Ovary (tissue), 7 donors: ENCODE measurements at regions not wholly inside any gene's neighbourhood (a gene's known extent, or its start where the extent isn't known, plus 50 kb on each side); places are given as distances from the start of the nearest gene placed in this dataset.

Experiments used
- DNase-seq, 5 donors: peaks; one replicate each; pipeline ENCODE4 v3.0.0-alpha.2; 2019 to 2020
- H3K27ac ChIP-seq, 2 donors: fragments of 200-600 bp; one replicate each; pipeline versions ENCODE4 v1.5.1 to v1.8.0; 2019 to 2022
- H3K27me3 ChIP-seq: fragments of 200-600 bp; one replicate; pipeline ENCODE4 v1.8.0; 2022
- H3K36me3 ChIP-seq: fragments of 200-600 bp; sonication (generic); one replicate; pipeline ENCODE4 v1.5.1; 2019
- H3K4me1 ChIP-seq: one replicate; pipeline ENCODE4 v1.8.1; 2013; ENCODE audit warnings: mild to moderate bottlenecking, moderate library complexity; ENCODE audit not compliant: insufficient read depth
- H3K4me3 ChIP-seq: fragments of 200-600 bp; sonication (generic); one replicate; pipeline ENCODE4 v1.5.1; 2017
- H3K9me3 ChIP-seq, 2 donors: fragments of 200-600 bp in 1 of 2; sonication (generic) in 1 of 2; one replicate each; pipeline versions ENCODE4 v1.5.1 to v1.8.1; 2013 to 2019; ENCODE audit warnings: mild to moderate bottlenecking in 1 of 2, moderate library complexity in 1 of 2
- CTCF ChIP-seq, 3 donors: fragments of 450-650 bp in 2 of 3; fragments of 200-600 bp in 1 of 3; IDR thresholded peaks; one replicate each; pipeline versions ENCODE4 v1.5.1 to v1.8.0; 2016 to 2022; ENCODE audit warnings: antibody characterized with exemption in 3 of 3, mild to moderate bottlenecking in 1 of 3
- EP300 ChIP-seq: sonication (generic); formaldehyde crosslinking; IDR thresholded peaks from one replicate; pipeline ENCODE4 v1.6.1; 2017; ENCODE audit warnings: antibody characterized with exemption
- POLR2A ChIP-seq: fragments of 450-650 bp; IDR thresholded peaks from one replicate; pipeline ENCODE4 v1.6.1; 2017; ENCODE audit warnings: antibody characterized with exemption, mild to moderate bottlenecking, moderate library complexity
- WGBS, 3 donors: extraction: QIAGEN DNeasy Blood & Tissue Kit in 1 of 3; methylation state at CpG; one replicate each; pipeline versions ENCODE4 v1.1.5 to v1.1.7; 2013 to 2017; 5-methylcytosine and 5-hydroxymethylcytosine counted together
- intact Hi-C, 4 donors: fragments of 100-400 bp; cut with DNase I; formaldehyde crosslinking; loops; one replicate each; pipeline versions ENCODE4 v1.11.0 to v1.15.1; 2022 to 2023
- donor health status: DM: no; HTN: no; CAD: no; lungs with moderate emphysema.
- donor health status: DM: no; HTN: no; CAD: no.
- donor health status: Bipolar disorder and iron deficiency.
- donor health status: DM: no; HTN: no; CAD: no.
- donor health status: DM: yes; HTN: yes; CAD: no.

GRCh38 chr5:6862306-6862705, 149.1 kb downstream of the TENT4A start:
- no peaks in the 10 kb centered on the region for H3K36me3 ChIP-seq
- TF ChIP-seq CTCF (IDR thresholded peaks at IDR 0.05): no peak
- TF ChIP-seq POLR2A: no peak
- TF ChIP-seq EP300: no peak
- no peaks in the 10 kb centered on the region for H3K4me1 ChIP-seq
- H3K27ac ChIP-seq: no peak overlapping the region
- intact Hi-C loops: no loop called here
- 92 to 98% (median 92%) methylated on average over 5 of the region's 5 CpGs for WGBS, 3 donors
- H3K27me3 ChIP-seq: no peaks in the 10 kb centered on the region
- no peaks in the 10 kb centered on the region for H3K9me3 ChIP-seq
- no peak overlapping the region for H3K4me3 ChIP-seq
- DNase-seq: no peak

GRCh38 chr5:6867712-6868111, 154.5 kb downstream of the TENT4A start:
- no peaks in the 10 kb centered on the region for H3K36me3 ChIP-seq
- H3K4me1 ChIP-seq: peaks cover 3% of the 10 kb centered on the region
- WGBS, 3 donors: 92 to 93% (median 92%) methylated on average over 6 of the region's 6 CpGs
- no peaks in the 10 kb centered on the region for H3K27me3 ChIP-seq
- TF ChIP-seq CTCF (IDR thresholded peaks at IDR 0.05): no peak
- intact Hi-C loops: no loop called here
- no peak overlapping the region for H3K4me3 ChIP-seq
- no peaks in the 10 kb centered on the region for H3K9me3 ChIP-seq
- H3K27ac ChIP-seq: no peak overlapping the region
- DNase-seq: no peak

GRCh38 chr5:6868171-6868570, 154.9 kb downstream of the TENT4A start:
- no peak for TF ChIP-seq POLR2A
- TF ChIP-seq CTCF (IDR thresholded peaks at IDR 0.05): no peak
- no peak for TF ChIP-seq EP300
- Histone ChIP-seq H3K36me3 (no peaks in the 10 kb centered on the region), H3K27ac (no peak overlapping the region), H3K4me3 (no peak overlapping the region), H3K9me3 (no peaks in the 10 kb centered on the region), H3K27me3 (no peaks in the 10 kb centered on the region), H3K4me1 (peaks cover 3% of the 10 kb centered on the region)
- no peak for DNase-seq
- intact Hi-C loops: no loop called here
- 28 to 53% (median 35%) methylated on average over 9 of the region's 9 CpGs for WGBS, 3 donors

GRCh38 chr5:6868575-6869215, 155.5 kb downstream of the TENT4A start:
- no peak for TF ChIP-seq POLR2A
- no peak for TF ChIP-seq EP300
- TF ChIP-seq CTCF (IDR thresholded peaks at IDR 0.05): no peak
- intact Hi-C loops: no loop called here
- Histone ChIP-seq H3K27me3 (no peaks in the 10 kb centered on the region), H3K27ac (no peak overlapping the region), H3K9me3 (no peaks in the 10 kb centered on the region), H3K4me3 (no peak overlapping the region), H3K4me1 (peaks cover 3% of the 10 kb centered on the region), H3K36me3 (no peaks in the 10 kb centered on the region)
- DNase-seq: no peak
- 81 to 84% (median 81%) methylated on average over 11 of the region's 11 CpGs for WGBS, 3 donors
